Limb (tissue), 2 donors: ENCODE measurements at regions not wholly inside any gene's neighbourhood (a gene's known extent, or its start where the extent isn't known, plus 50 kb on each side); places are given as distances from the start of the nearest gene placed in this dataset.
A peak's percentile ranks its signal among the peaks of the same experiment; 100 is the strongest.

Experiments
- DNase-seq, 2 donors: peaks; one replicate each; pipeline ENCODE4 v3.0.0-alpha.2; 2016; ENCODE audit errors: extremely low spot score in 2 of 2

DNA sequence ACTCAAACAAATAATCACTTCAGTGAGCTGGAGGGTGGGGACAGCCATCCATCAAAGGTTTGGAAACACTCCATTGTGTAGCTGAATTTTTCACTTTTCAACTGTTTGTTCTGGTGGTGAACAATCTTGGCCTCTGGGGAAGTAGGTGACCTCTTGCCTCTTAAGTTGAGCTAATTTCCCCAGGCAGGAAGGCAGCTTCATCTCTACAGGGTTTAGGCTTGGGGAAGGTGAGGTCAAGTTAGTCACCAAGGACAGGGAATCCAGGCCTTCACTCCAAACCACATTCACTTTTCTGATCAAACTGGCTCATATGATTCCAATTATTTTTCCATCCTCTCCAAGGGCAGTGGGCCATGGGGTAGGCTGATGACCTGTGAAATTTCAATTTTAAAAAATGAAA, 138.3 kb upstream of the HABP2 start:
- DNase-seq: no peak

DNA sequence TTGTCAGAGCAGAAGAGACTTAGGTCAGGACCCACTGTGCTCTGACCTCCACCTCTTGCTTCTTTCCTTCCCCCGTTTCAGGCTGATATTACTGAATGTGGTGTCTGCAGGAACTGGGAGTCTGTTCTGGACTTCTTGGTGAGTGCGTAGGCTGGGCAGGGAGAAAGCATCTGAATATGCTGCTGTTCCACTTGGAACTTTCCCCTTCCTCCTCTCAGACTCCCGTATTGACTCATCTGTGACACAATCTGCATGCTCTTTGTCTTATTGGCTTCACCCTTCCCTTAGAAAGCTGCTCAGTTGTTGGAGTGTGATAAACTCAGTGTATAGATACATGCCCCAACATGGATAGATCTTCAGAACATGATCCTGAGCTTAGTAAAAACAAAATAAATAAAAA, 137.6 kb upstream of the HABP2 start:
- no peak for DNase-seq

DNA sequence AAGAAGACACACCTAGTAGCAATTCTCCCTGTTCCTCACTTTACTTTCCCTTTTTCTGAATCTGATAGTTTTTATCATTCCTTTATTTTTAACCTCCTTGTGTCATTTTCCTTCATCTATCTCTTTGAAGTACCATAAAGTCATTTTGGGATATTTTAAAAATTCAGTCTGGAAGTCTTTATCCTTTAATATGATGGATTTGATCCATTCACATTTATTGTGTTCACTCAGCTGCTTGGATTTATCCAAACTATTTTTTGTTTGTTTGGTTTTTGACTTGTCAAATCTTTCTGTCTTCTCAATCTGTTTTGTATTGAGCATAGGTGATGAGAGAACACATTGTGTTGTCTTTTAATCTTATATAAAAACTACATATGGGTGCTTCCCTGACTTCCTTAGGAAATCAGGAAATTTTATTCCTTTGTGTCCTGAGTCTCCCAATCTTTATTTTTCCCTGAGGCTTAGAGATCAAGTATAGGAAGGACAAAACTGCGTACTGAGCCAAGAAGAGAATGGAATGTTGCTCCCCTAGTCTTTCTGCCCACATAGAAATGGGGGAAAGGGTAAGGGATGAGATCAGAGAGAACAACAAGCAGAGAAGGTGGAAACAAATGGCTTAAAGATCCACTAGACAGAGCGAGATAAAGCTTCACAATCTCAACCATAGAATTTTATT, 132.7 kb upstream of the HABP2 start:
- no peak for DNase-seq

DNA sequence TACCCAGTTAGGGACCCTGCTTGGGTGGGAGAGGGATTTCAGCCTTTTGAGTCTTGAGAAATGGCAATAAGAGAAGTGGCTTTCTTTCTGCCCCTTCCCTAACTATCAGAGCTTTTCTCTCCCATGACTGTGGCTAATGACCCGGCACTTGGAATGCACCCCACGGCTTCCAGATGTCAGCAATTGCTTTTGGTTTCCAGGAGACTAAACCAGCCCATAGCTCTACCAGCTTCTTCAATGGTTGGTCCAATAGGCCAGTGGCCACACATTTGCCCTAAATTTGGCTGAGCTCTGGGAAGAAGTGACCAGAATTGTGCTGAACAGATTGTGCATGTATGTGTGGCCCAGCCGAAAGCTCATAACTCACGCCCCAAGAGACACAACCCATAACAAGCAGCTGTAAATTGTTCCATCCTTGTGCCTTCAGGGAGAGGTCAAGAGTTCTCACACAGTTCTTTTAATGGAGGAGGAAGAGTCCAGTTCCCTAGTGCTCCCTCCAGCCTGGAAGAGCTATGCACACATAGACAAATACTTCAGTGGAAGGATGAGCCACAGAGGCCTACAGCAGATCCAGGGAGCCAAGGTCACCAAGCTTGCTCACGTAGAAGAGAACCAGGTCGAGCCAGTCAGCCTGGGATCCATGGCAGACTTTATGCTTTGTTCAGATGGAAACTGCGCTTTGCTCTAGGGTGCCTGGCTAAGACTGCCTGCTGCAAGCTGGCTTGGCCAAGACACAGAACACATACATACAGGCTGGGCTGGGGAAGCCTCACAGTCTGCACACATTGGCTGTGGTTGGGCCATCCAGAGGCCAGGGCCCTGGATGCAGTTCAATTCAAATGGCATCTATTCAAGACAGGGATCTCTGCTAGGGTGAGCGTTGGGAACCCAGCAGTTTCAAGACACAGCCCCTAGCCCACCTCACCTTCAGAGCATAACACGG, 131.8 kb upstream of the HABP2 start:
- no peak for DNase-seq

DNA sequence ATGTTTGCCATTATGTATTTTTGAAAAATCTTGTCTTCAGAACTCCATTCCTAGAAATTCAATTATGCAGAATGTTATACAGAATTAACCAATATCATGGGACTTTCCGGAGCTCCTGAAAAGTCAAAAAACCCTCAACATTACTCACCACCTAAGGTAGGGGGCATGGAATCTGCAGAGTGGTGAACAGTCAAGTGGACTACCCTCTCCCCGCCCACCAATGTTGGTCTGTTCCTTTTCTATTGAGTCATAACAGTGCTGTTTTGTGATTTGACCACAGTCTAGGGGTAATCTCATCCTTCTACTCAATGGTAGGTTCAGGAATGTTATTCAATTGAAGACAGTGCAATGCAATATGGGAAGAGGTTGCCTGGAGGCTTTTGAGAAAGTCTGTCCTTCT, 130.5 kb upstream of the HABP2 start:
- no peak for DNase-seq

DNA sequence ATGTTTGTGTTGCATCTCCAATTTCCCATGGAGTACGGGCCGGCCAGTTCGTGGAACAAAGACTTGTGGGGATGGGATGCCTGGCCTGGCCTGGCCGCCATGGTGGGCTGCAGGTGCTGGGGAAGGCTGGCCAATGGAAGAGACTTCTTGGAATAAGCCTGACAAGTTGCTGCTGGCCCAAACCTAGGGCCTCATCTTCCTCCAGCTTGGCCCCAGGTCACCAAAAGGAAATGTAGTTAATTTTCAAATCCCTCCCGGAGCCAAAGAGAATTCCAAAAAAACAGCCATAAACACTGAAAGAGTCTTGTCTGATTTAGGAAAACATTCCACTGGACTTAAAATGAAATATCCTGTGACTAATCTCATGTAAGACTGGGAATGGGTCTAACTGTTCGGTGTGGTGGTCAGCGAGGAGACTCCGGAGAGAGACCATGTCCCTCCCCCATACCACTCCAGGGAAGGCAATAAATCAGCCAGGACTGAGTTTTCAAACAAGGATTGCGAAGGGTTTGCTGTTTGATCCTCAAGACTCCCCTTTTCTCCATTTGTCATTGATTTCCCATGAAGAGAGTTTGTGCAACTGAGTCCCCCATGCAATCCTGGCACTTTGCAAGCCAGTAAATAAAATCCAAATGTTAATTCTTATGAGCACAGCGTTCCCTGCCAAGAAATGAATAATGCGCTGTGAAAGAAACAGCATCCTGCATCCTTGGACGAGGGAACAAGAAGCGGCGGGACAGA, 128.7 kb upstream of the HABP2 start:
- peak; percentile 62 to 80 for DNase-seq

DNA sequence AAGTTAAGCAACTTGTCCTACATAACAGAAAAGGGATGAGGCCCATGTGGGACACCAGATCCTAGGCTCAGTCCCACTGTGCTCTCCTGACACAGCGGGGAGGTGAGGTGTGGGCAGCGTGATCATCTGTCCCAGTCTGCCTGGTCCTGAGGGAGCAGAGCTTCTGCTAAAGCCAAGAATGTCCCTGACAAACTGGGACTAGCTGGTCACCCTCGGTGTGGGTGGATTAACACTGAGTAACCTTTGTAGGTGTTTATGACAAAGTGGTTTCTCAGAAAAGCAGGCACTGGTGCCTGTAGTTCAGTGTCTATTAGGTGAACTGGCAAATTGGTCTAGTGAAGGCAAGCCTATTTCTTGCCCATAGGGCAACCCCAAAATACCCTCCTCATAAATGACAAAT, 127.8 kb upstream of the HABP2 start:
- no peak for DNase-seq

DNA sequence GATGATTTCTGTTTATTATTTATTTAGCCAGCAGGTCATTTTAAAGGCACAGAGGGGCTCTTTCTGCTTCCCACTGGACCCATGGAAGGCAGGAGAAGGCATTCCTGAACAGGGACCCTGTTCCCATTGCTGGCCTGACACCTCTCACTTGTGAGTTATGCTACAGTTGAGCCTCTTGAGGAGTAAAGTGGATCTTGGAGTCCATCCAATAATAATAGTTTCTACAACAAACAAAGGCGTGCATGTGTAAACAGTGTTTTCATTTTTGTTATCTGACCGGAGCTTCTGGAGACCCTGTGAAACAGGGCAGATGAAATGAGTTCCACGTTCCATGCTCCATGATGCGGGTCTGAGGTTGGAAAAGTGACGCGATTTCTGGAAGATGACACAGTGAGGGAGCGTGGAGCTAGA, 127.3 kb upstream of the HABP2 start:
- peak in 1 of 2 donors; percentile 46 for DNase-seq

DNA sequence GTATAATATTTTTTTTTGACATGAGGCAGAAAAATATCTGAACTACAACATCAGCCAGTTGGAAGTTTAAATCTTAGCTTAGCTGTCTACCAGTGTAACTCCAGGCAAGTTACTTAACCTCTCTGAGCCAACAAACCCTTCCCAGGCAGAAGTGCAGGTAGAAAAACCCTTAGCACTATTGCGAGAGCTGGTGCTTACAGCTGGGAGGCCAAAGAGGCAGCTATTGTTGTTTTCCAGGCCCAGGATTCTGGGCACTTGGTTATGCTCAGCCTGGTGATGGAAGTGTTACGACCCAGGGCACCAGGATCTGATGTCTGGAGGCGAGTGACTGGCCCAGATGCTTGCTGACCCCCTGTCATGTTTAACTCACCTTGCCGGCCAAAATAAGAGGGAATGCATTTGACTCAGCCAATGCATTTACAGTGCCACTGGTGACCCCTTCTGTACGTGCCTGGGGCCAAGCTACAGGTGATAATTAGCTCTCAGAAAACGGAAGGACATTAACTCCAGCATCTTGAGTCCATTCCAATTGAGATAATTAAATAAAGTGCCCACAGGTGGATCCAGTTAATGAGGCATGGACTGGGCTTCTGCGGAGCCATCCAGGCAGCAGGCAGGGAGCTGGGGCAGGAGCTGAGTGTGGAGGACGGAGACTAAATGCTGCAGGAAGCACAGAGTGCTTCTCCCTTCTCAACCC, 126.5 kb upstream of the HABP2 start:
- no peak for DNase-seq

DNA sequence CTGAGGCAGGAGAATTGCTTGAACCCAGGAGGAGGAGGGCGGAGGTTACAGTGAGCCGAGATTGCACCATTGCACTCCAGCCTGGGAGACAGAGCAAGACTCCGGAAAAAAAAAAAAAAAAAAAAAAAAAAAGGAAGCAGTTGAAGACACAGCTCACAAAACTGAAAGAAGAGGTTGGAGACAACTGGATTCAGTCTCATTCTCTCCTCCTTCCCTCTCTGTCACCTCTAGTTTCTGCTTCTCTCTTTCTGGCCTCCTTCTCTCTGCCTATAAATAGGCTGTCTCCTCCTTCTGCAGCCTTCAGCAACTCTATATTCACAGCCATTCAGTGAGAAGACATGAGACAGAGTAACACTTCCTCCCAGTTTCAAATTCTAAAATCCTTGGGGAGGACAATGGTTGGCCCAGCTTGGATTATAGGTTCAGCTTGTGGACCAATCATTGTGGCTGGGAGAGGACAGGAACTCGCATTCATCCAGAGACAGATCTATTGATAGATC, 125.6 kb upstream of the HABP2 start:
- DNase-seq: no peak

DNA sequence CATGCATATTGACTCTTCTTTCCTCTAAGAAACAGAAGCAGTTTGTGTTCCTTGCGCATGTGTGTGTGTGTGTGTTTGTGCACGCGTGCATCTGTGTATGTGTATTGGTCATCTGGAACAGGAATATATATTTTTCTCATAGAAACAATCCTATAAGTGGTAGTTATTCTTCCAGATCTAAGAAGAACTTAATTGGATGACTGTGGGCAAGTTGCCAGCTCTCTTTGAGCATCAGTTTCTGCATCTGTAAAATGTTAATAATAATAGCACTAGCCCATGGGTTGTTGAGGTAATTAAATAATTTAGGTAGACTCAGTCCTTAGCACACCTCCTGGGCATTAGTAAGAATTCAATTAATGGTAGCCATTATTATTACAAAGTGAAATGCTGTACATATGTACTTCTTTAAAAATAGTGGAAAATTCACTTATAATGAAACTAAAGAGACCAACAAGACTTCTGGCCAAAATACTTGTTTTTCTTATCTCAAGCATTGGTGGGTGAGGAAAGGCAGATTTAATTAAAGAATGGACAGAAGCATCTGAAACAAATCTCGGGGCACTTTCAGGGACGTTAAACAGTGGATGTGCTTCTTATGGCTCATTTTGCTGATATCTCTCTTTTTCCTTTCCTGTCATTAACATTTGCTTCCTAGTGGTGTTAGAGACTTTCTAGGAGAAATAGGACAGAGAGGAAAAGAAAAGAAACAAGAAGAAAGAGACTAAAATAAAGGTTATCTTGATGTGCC, 124.9 kb upstream of the HABP2 start:
- no peak for DNase-seq

DNA sequence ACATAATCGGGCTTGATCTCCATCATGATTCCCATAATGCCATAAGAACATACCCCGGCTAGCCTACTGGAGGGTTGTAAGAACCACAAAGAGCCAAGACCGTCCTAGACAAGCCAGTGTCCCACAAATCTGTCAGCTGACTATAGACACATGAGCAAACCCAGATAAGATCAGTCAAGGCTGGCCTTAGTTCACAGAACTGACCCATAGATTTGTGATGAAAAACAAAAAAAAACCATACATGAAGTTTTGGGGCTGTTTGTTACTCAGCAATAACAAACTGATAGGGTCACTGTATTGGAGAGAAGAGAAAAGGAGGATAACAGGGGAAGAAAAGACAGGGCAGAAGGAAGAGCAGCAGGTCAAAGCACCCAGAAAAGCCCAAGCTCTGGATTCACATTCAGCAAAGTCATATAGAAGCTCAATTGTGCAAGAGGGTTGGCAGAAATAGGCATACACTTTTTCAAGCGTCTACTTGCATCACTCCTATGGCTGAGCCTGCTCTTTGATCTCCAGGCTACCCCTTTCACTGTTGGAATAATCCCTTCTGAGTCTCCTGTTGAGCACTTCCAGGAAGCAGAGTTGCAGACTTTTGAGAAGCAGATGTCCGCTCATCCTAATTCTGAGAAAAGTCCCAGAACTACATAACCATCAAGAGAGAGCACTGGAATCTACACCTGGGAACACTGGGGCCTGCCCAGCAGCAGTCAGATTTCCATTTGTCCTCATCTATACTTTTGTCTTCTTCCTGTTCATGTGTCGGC, 122.0 kb upstream of the HABP2 start:
- DNase-seq: no peak

DNA sequence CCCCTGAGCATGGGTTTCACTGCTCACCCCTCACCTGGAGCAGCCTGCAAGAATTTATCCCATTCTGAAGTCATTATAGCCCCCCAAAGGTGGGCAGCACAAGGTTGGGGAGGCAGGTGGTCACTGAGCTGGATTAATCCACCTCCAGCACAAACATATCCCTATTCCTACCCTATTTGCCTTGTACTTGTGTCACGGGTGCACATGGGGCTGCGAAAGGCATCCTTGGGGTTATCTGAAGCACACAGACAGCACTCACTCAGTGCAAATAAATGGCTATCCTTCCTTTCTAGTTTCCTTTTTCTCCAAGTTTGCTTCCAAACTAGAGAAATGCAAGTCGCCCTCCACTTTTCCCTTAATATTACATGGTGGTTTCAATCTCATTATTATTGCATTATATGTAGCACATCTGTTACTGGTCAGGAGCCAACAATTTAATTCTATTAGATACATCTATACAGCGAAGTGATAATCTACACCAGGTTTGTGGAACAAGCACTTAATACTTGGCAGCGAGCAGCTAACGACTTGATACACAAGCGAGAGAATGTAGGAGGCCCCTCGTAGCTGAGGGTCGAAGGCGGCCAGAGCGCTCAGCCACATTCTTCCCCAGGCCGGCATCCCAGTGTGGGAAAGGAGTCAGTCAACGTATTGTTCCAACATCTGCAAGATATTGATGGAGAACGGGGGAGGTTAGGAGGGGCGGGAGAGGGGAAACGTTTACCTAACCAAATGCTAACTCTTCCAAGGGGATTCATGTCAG, 121.3 kb upstream of the HABP2 start:
- DNase-seq: peak; percentile 67 to 83

DNA sequence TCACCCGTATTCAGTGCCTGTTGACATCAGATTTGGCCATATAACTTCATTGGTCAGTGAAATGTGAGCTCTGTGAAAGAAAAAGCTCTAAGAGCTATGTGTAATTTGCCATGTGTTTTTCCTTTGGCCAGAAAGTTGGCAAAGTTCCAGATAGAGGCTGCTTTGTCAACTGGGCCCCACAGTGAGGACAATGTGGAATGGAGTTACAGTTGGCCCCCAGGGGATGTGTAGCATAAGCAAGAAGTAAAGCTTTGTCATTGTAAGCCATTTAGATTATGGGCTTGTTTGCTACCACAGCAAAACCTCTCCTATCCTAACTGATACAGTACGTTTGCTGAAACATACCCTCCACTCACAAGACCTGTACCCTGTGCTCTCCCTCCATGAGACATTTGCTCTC, 119.1 kb upstream of the HABP2 start:
- DNase-seq: no peak

DNA sequence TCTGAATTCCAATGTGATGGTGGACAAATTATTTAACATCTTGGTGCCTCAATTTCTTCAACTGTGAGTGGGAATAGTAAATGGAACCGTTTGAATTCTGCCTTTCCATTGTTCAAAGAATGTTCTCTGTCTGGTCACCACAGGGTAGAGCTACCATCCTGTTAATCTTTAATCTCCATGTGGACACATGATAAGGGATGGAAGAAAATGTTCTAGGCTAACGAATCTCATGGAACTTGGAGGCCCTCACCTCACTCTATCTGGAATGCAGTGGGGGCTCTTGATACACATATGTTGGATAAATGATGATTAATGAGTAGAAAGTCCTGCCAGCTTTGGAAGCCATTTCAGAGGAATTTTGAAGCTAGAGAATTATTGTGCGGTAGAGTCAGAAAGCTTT, 118.5 kb upstream of the HABP2 start:
- DNase-seq: no peak

DNA sequence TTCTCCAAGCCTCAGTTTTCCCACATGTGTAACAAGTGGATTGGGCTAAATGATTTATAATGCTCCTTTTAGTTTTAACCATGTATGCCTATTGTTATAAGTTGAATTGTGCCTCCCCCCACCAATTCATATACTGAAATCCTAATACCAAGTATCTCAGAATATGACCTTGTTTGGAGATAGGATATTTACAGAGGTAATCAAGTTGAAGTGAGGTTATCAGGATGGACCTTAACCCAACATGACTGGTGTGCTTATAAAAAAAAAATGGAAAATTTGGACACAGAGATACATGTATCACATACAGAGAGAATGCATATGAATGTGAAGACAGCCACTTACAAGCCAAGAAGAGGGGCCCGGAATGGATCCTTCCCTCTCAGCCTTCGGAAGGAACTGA, 117.9 kb upstream of the HABP2 start:
- DNase-seq: no peak

DNA sequence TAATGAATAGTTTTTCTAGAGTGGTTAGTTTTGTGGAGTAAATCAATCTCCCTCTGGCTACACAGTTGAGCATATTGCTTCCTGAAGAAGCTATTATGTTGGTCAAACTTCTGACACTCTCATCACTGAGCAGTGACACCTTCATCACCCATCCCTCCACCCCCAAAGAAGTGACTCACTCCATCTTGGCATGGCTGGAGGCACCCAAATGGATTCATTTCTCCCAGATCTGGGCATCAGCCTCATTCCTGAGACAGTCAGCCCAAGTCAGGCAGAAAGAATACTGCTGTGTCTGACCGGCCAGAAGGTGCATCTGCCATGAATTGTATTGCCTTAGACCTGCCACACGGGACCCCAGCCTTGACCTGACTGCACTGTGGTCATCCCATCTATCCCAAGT, 117.0 kb upstream of the HABP2 start:
- DNase-seq: no peak

DNA sequence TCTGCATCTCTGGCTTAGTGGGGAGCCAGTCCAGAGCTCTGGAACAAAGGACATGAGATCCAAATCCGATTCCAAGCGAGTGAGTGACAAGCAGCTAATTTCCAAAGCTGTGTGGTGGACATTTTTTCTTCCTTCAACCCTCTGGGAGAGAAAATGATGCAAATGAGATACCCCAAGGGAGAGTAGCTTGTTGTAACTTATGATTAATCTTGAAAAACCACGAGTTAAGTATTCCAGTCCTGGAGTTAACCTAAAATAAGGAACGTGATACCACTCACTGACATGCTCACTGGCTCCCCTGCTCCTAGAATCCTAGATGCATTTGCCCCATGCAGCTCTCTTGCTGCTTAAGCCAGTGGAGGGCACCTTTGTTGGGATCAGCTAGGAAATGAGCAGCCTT, 116.0 kb upstream of the HABP2 start:
- DNase-seq: no peak

DNA sequence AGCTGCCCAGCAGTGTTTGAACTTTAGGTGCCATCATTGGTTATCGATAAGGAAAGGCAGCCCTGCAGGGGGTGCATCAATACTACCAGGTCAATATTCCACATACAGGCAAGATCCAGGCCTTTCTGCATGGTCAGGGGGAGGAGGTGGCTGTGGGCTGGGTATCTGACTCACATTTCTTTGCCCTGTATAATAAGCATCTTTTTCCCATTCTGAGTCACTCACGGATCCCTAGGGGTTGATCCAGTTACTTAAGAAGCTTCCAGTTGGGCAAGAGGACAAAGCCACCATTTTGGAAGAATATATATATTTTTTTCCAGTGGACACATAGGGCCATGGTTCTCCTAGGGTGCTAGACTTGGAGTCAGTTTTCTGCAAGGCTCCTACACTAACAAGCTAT, 114.2 kb upstream of the HABP2 start:
- DNase-seq: no peak
